HEK293T (cell line): ENCODE measurements at regions not wholly inside any gene's neighbourhood (a gene's known extent, or its start where the extent isn't known, plus 50 kb on each side); places are given as distances from the start of the nearest gene placed in this dataset.

ENCODE experiments used
- ARNT ChIP-seq: fragments of 450-650 bp; IDR thresholded peaks from 2 replicates; pipeline ENCODE4 v1.6.1; 2017; ENCODE audit warnings: mild to moderate bottlenecking
- BHLHE40 ChIP-seq: fragments of 450-650 bp; IDR thresholded peaks from 2 replicates; pipeline ENCODE4 v1.6.1; 2016; ENCODE audit warnings: mild to moderate bottlenecking, moderate library complexity, borderline replicate concordance
- ELF4 ChIP-seq: fragments of 450-650 bp; IDR thresholded peaks from 2 replicates; pipeline ENCODE4 v1.6.1; 2017; ENCODE audit warnings: antibody characterized with exemption
- FOXA1 ChIP-seq: fragments of 450-650 bp; IDR thresholded peaks from 2 replicates; pipeline ENCODE4 v1.6.1; 2016; ENCODE audit warnings: mild to moderate bottlenecking
- FOXK2 ChIP-seq: fragments of 450-650 bp; IDR thresholded peaks from 2 replicates; pipeline ENCODE4 v1.6.1; 2016; ENCODE audit warnings: mild to moderate bottlenecking
- FOXM1 ChIP-seq: fragments of 450-650 bp; IDR thresholded peaks from 2 replicates; pipeline ENCODE4 v1.6.1; 2017; ENCODE audit warnings: mild to moderate bottlenecking, borderline replicate concordance
- L3MBTL2 ChIP-seq: fragments of 450-650 bp; conservative IDR thresholded peaks from 2 replicates; pipeline ENCODE4 v1.6.1; 2016; ENCODE audit warnings: mild to moderate bottlenecking
- NFRKB ChIP-seq: fragments of 450-650 bp; IDR thresholded peaks from 2 replicates; pipeline ENCODE4 v1.6.1; 2016; ENCODE audit warnings: mild to moderate bottlenecking, moderate library complexity
- SP1 ChIP-seq: fragments of 450-650 bp; IDR thresholded peaks from 2 replicates; pipeline ENCODE4 v1.6.1; 2017
- SUZ12 ChIP-seq: fragments of 450-650 bp; IDR thresholded peaks from 2 replicates; pipeline ENCODE4 v1.6.1; 2016; ENCODE audit warnings: mild to moderate bottlenecking

GRCh38 chr3:168292296-168292695 is 196.6 kb upstream of the GOLIM4 start:
- TF ChIP-seq FOXA1 (no peak), ARNT (no peak), BHLHE40 (no peak), SP1 (no peak), FOXM1 (no peak), FOXK2 (no peak), SUZ12 (no peak), NFRKB (no peak), ELF4 (no peak), L3MBTL2 (no peak)
